Body of pancreas (tissue), 4 donors: ENCODE measurements at regions not wholly inside any gene's neighbourhood (a gene's known extent, or its start where the extent isn't known, plus 50 kb on each side); places are given as distances from the start of the nearest gene placed in this dataset.
"Not testable (repeated sequence)": the region's sequence is repeated elsewhere in the genome, so short reads cannot be mapped to it uniquely, and the experiment has no call there.

Experiments
- ATAC-seq: fragments of 150-250 bp; one replicate; pipeline ENCODE4 v1.9.1; 2016
- DNase-seq, 4 donors: peaks; one replicate each; pipeline ENCODE4 v3.0.0-alpha.2; 2019
- H3K27ac ChIP-seq, 4 donors: fragments of 200-600 bp; sonication (generic); 1 replicate in 3 of 4; 2 replicates in 1 of 4; pipeline versions ENCODE4 v1.5.1 to v1.6.1; 2016 to 2019; ENCODE audit warnings: mild to moderate bottlenecking in 1 of 4, mixed read lengths in 1 of 4, moderate library complexity in 1 of 4
- H3K27me3 ChIP-seq, 2 donors: fragments of 200-600 bp; sonication (generic); one replicate each; pipeline ENCODE4 v1.6.0; 2016; ENCODE audit warnings: mild to moderate bottlenecking in 1 of 2
- H3K36me3 ChIP-seq, 2 donors: fragments of 200-600 bp; sonication (generic); replicated peaks in 1 of 2; 2 replicates each; pipeline ENCODE4 v1.5.1; 2016; ENCODE audit warnings: low read depth in 2 of 2; ENCODE audit not compliant: insufficient read depth in 1 of 2
- H3K4me1 ChIP-seq: fragments of 200-600 bp; sonication (generic); one replicate; pipeline ENCODE4 v1.6.0; 2016
- H3K4me3 ChIP-seq, 2 donors: fragments of 200-600 bp; sonication (generic); 1 replicate in 1 of 2; 2 replicates in 1 of 2; pipeline ENCODE4 v1.5.1; 2016 to 2019
- H3K9me3 ChIP-seq, 3 donors: fragments of 200-600 bp; sonication (generic); 1 replicate in 2 of 3; 2 replicates in 1 of 3; pipeline ENCODE4 v1.5.1; 2016
- POLR2A ChIP-seq, 3 donors: fragments of 450-650 bp; IDR thresholded peaks; one replicate each; pipeline ENCODE4 v1.6.1; 2016; ENCODE audit warnings: antibody characterized with exemption in 3 of 3, mild to moderate bottlenecking in 2 of 3
- WGBS, 2 donors: methylation state at CpG; one replicate each; pipeline ENCODE4 v1.1.5; 2017; 5-methylcytosine and 5-hydroxymethylcytosine counted together
- intact Hi-C: fragments of 100-400 bp; cut with DNase I; formaldehyde crosslinking; loops from one replicate; pipeline ENCODE4 v1.15.1; 2023
- TF ChIP-seq, protein P1 (sequence below), 7 experiments: fragments of 450-650 bp in 4 of 7; fragments of 200-600 bp in 3 of 7; sonication (generic) in 3 of 7; IDR thresholded peaks; one replicate each; pipeline ENCODE4 v1.5.1; 2016 to 2019; ENCODE audit warnings: antibody characterized with exemption in 7 of 7

DNA sequence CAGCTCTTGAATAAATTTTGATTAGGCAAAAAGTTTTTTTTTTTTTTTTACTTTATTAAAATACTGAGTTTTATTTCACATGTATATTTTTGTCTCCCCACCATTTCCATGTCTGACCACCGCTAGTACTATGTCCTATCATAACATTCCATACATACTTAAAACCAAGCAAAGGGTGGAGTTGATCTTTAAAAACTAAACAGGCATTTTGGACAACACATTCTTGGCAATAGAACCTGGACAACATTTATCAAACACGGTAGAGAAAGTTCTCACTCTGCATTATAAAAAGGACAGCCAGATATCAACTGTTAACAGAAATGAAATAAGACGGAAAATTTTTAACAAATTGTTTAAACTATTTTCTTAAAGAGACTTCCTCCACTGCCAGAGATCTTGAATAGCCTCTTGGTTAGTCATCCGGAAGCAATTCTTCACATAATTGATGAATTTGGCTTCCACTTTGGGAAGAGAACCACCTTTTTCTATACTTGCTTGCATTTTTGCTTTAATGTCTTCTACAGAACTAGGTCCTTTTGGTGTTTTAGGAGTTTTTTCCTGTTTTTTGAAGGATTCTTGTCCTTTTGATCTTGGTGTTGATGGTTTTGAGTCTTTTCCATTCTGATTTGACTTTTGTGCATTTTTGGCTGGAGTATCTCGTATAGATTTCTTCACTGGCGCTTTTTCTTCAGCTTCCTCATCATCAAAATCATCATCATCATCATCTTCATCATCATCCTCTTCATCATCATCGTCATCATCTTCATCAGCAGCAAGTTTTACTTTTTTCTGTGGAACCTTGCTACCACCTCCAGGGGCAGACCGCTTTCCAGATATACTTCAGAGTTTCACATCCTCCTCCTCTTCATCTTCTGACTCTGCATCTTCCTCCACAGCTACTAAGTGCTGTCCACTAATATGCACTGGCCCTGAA is 58.7 kb downstream of the POU5F2 start:
- H3K9me3 ChIP-seq, H3K4me1 ChIP-seq, H3K4me3 ChIP-seq, intact Hi-C loops, H3K27me3 ChIP-seq, ATAC-seq, H3K36me3 ChIP-seq, H3K27ac ChIP-seq, DNase-seq: not testable (repeated sequence)
- 78 to 79% methylated on average over 8 of the region's 8 CpGs for WGBS, 2 donors

DNA sequence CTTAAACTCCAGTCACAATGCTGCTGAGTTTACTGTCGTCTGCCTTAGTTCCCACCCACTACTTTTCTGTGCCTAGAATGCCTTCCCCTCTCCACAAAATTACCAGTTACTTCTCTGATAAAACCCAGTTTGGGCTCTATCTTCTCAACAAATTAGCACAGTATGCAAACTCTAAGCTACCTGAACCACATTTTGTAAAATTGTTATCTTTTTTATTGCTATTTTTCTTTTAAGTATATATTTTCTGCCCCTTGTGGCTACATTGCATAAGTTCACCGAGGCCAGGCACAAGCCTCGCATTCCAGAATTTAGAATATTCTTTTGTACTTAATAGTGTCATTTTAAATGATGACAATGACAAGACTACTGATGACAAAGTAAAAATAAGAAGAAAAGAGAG is 60.0 kb downstream of the POU5F2 start:
- H3K4me1 ChIP-seq, result peaks cover 11% of the 10 kb centered on the region
- intact Hi-C loops, result no loop called here
- TF ChIP-seq POLR2A (IDR thresholded peaks at IDR 0.05), result no peak
- TF ChIP-seq, protein P1, sequence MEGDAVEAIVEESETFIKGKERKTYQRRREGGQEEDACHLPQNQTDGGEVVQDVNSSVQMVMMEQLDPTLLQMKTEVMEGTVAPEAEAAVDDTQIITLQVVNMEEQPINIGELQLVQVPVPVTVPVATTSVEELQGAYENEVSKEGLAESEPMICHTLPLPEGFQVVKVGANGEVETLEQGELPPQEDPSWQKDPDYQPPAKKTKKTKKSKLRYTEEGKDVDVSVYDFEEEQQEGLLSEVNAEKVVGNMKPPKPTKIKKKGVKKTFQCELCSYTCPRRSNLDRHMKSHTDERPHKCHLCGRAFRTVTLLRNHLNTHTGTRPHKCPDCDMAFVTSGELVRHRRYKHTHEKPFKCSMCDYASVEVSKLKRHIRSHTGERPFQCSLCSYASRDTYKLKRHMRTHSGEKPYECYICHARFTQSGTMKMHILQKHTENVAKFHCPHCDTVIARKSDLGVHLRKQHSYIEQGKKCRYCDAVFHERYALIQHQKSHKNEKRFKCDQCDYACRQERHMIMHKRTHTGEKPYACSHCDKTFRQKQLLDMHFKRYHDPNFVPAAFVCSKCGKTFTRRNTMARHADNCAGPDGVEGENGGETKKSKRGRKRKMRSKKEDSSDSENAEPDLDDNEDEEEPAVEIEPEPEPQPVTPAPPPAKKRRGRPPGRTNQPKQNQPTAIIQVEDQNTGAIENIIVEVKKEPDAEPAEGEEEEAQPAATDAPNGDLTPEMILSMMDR (IDR thresholded peaks at IDR 0.05), result no peak
- no peaks in the 10 kb centered on the region for H3K9me3 ChIP-seq
- no peaks in the 10 kb centered on the region for H3K27me3 ChIP-seq
- WGBS, 2 donors, result 87 to 92% methylated on average over 3 of the region's 3 CpGs
- H3K4me3 ChIP-seq, result no peak overlapping the region
- ATAC-seq (no peak), DNase-seq (no peak)
- H3K27ac ChIP-seq, result no peak overlapping the region
- H3K36me3 ChIP-seq, result no peaks in the 10 kb centered on the region

DNA sequence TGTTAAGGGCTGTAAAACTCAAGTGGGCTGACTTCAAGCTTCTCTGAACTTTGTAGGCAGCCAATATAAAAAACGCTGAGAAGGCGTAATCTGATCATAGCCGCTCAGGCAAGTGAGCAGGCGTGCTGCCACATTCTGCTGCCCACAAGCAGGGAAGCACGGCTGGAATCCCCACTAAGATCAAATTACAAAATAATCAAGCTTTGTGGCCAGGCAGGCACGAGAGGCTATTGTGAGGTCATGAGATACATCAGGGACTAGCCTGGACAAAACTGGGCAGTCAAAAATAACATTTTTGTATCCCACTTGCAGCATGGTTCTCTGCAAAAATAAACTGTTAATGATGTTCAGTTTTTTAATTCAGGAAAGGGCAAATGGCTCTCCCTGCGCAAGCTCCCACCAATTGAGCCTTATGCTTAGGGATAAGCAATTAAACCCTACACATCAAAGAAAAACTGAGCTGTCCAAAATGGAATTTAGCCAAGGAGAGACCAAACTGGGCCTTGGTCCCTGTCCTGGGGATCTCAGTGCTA is 64.0 kb downstream of the POU5F2 start:
- intact Hi-C loops, result no loop called here
- ATAC-seq, result peak; percentile 68
- WGBS, 2 donors, result 23 to 26% methylated on average over 7 of the region's 7 CpGs
- H3K27ac ChIP-seq, result no peak overlapping the region
- no peaks in the 10 kb centered on the region for H3K36me3 ChIP-seq
- no peak for TF ChIP-seq POLR2A (IDR thresholded peaks at IDR 0.05)
- TF ChIP-seq, protein P1 (IDR thresholded peaks at IDR 0.05), result no peak
- H3K4me1 ChIP-seq, result peaks cover 46% of the 10 kb centered on the region
- H3K27me3 ChIP-seq, result no peaks in the 10 kb centered on the region
- H3K9me3 ChIP-seq, result no peaks in the 10 kb centered on the region
- no peak overlapping the region for H3K4me3 ChIP-seq
- peak; percentile 37 to 71 (median 51) for DNase-seq

DNA sequence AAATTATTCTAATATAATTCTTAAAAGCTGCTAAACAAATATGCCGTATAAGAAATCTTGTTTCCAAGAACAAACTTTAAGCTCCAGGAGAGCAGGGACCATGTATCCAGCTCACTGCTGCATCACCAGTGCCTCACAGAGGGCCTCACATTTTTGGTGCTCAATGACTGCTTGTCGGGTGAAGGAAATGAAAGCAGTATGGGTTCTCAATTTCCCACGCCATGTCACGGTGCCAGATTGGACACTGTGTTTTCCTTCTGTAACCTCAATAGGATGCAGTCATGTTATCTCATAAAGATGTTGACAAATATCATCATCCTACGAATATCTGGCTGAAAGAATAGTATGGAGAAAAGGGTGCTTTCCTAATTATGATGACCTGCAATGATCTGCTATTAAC is 64.7 kb downstream of the POU5F2 start:
- TF ChIP-seq POLR2A (IDR thresholded peaks at IDR 0.05), result no peak
- TF ChIP-seq, protein P1 (IDR thresholded peaks at IDR 0.05), result no peak
- no peaks in the 10 kb centered on the region for H3K36me3 ChIP-seq
- no peak overlapping the region for H3K27ac ChIP-seq
- DNase-seq (no peak), ATAC-seq (no peak)
- no peaks in the 10 kb centered on the region for H3K27me3 ChIP-seq
- H3K4me3 ChIP-seq, result no peak overlapping the region
- H3K9me3 ChIP-seq, result no peaks in the 10 kb centered on the region
- peaks cover 46% of the 10 kb centered on the region for H3K4me1 ChIP-seq
- 81 to 84% methylated on average over 5 of the region's 5 CpGs for whole genome bisulfite sequencing, 2 donors
- intact Hi-C loops, result no loop called here

GRCh38 chr5:93675460-93676450 is 65.6 kb downstream of the POU5F2 start:
- ATAC-seq (peak; percentile 4), DNase-seq (no peak)
- no peaks in the 10 kb centered on the region for H3K36me3 ChIP-seq
- intact Hi-C loops, result no loop called here
- no peaks in the 10 kb centered on the region for H3K9me3 ChIP-seq
- no peak overlapping the region for H3K4me3 ChIP-seq
- no peaks in the 10 kb centered on the region for H3K27me3 ChIP-seq
- TF ChIP-seq, protein P1 (IDR thresholded peaks at IDR 0.05), result no peak
- no peak for TF ChIP-seq POLR2A (IDR thresholded peaks at IDR 0.05)
- H3K27ac ChIP-seq, result no peak overlapping the region
- 18 to 19% methylated on average over 1 of the region's 1 CpG for WGBS, 2 donors
- H3K4me1 ChIP-seq, result peaks cover 46% of the 10 kb centered on the region
